ENCODE measurements at regions not wholly inside any gene's neighbourhood (a gene's known extent, or its start where the extent isn't known, plus 50 kb on each side); places are given as distances from the start of the nearest gene placed in this dataset.

DNA sequence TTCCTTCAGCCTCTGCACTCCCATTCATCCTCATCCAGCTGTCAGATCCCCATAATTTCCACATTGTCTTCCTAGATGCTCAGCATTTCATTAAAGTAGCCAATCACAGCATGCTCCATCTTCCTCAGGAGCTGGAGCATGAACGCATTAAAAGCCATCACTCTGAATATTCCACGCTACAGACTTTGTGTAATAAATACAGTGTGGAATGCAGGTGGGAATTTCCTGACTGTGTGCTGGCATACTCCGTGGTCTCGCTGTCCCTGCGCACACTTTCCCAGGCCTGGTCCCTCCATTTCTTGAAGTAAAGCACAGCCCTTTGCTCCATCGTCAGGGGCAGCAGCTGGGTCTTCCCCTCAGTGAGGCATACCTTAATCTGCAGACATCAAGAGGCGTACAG lies 123.7 kb upstream of the NCK2 start:
- no peak for DNase-seq (ENCODE audit: low read depth)

DNA sequence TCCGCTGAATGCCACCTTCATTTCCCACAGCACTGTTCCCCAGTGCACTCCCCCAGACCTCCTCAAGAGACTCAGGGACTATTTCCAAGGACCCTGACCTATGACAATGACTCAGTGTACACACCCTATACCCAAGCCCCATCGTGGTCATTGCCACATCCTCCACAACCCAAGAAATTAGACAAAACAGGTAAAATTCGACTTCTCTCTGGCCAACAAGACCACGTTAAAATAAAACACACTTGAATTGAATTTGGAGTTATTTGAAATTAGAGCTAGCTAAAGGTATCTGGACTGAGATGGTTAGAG lies 126.4 kb upstream of the NCK2 start:
- DNase-seq (ENCODE audit: low read depth), result no peak

DNA sequence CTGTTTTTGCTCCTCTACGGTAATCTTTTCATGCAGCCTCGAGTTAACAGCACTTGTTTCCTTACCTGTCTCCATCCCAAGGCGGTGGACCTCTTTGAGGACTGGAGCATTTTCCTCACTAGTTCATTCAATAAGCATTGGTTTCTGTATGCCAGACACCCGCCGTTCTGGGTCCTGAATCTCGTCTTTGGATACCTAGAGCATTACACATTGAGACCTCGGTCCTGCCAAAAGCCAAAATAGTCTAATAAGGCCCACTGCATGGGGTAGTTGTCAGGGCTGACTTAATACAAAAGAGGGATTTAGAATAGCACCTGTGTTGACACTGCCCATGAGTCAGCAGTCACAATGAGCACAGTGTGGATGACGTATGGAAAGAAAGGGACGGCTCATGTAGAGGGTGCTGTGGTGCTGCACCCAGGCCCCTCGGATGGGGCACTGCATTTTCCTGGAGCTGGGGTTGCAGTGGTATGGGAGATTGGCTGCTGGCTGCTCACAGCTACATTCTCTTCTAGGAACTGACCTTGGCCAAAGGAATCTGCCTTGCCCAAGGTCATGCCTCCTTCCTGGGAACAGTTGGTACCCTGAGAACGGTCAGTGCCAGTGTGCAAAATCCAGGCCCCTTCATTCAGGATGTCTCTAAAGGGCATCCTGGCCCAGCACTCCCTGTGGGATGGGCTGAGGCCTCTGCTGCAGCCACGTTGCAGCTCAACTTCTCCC lies 126.9 kb upstream of the NCK2 start:
- DNase-seq (ENCODE audit: low read depth), result no peak

DNA sequence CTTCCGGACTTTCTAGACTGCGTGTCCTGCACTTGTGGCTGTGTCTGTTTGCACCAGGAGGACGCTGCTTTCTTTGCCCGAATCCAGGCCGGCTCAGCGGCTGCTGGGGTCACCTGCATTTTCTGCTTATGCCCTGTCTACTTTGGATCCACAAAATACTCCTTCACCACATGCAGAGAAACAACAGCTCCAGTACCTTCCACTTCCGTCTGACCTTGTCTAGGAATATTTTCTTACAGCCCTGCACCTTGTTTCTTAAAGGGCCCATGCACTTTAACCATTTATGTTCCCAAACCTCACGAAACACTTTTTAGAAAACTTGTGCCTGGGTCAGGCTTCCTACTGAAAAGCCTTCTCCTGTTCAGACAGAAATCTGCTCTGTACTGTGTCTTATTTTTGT lies 129.4 kb upstream of the NCK2 start:
- DNase-seq (ENCODE audit: low read depth), result no peak

DNA sequence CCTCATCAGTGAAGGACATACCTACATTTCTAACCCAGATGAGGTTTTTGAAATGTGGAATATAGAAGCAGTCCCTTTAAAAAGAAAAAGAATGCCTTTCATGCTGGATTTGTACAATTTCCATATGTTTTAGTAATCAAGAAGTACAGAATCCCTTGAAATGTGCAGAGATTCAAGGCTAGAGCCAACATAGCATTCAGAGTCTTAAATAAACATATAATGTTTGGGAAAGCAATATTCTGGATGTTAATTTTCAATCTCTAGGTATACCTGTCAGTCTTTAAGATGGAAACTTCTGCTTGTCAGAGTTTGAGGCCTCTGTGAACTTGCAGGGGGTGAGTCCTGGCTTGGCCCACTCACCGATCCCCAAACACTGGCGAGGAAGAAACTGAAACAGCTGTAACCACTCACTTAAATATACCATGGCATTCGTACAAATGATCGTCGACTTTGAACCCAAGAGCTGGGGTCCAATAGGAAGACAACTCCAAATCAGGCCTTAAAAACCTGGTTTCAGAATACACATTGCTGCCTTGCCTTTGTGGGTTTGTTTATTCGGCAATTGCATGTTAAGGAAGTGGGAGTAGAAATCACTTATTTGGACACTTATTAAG lies 132.8 kb upstream of the NCK2 start:
- DNase-seq (ENCODE audit: low read depth), result no peak

DNA sequence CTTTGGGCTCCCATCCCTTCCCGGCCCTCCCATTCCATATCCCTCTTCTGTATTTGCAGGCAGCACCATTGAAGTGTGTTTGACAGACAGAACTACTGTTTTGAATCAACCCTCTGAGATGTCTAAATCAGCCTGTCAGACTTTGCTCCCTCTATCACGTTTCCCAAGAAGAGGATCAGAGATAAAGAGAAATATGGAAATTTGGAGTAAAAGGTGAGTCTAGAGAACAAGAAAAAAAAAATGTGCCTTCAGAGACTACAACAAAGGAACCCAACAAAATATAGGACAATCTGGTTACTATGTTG lies 133.4 kb upstream of the NCK2 start:
- no peak for DNase-seq (ENCODE audit: low read depth)

DNA sequence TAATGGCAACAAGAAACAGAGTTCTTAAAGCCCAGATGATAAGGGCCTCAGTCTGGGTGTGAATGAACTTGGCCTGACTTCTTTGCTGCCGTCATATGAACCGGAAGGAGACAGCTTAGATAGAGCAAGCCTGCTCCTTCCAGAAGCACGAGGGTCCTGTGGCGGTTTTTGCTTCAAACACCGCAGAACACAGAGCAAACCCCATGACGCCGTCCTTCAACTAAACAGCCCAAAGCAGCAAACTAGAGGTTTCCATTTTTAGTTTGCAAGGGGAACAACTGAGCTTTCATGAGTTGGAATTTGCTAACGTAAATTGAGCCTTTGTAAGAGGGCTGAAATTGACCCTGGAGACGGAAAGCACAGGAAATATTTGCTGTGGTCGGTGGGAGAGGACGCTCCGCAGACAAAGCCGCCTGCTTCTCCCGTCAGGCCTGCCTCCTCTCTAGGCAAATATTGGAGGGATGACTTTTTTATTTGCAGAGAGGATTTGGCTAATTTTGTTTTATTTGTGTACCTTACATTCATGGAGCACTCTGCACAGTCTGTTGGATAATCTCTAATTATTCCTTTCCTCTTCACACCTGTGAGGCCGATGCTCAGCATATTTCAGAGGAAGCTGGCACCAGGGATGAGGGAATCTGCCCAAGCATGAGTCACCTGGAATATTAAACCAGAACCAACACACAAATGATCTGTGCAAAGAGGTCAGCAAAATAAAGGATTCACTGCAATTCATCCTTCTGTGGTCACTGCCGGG lies 134.0 kb upstream of the NCK2 start:
- DNase-seq (ENCODE audit: low read depth), result no peak

DNA sequence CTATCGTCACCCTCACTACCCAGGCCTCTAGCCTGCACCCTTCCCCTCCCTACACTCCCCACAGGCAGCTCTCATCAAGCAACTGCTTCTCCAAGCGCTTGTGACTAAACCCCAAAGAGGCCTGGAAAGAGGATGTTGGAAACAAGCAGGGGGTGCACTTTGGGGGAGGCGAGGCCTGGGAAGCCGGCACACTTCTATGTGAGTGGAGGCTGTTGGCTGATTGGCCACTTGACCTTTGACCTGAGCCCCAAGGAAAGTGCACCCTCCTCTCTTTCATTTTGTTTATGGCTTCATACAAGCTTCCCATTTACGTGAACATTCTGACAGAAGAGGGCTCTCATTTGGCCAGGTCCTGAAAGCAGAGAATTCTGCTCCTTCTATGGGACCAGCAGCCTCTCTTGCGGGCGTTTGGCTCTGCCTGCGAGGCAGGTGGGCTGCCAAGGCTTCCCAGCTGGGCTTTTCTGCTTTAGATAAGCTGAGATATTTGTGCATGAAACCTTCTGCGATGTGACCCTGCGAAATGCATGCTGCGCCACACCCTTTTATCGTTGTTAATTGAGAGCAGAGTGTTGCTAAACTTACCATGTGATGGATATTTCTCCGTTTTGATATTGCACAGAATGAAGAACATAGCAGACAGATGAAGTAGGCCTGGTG lies 134.8 kb upstream of the NCK2 start:
- DNase-seq (ENCODE audit: low read depth), result no peak

DNA sequence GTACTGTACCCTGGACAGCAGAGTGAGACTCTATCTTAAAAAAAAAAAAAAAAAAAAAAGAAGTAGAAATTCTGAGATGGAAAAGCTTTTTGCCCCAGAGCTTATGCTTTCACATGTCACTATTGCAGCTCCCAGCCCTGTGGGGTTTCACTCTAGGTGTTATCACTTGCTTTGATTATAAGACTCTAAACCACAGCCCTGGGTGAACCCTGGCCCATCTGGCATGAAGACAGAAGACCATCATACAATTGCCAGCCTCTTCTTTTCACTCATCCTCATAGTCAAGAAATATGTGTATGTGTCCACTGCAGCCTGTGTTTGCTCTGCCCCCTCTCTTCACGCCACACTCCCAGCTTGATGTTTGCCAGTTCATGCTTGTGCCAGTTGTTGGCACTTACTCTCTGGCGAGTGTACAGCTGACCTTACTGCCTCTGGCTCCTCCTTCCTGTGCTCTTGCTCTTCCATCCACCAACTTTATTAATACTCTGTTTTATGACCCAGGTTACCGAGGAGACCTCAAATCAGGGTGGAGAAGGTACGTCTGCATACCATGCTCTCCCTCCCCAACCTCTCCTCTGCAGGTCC lies 136.7 kb upstream of the NCK2 start:
- no peak for DNase-seq (ENCODE audit: low read depth)

DNA sequence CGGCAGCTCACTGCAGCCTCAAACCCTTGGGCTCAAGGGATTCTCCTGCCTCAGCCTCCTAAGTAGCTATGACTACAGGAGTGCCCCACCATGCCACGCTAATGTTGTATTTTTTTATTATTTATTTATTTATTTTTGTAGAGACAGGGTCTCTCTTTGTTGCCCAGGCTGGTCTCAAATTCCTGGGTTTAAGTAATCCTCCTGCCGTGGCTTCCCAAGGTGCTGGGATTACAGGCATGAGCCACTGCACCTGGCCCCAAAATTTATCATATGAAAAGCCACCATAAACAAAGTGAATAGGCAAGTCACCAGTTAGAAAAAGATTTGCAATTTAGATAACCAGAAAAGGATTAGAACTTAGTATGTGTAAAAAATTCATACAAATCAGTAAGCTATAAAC lies 138.6 kb upstream of the NCK2 start:
- no peak for DNase-seq (ENCODE audit: low read depth)

DNA sequence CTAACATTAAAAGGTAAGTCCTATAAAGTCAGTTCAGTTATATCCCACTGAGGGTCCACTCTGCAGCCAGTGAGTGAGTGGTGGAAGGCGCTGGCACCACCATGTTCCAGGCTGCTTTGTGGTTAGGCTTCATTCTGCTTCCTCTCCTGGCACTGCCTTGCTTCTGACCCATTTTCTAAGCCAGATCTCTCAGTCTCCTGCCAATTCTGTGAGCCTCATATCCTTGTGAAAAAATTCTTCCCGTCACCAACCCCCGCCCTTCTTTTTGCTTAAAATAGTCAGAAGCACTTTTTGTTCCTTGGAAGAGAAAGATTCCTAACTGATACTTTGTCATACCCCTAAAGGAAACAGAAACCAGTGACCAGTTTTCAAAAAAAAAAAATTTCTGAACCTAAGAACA lies 139.8 kb upstream of the NCK2 start:
- no peak for DNase-seq (ENCODE audit: low read depth)

DNA sequence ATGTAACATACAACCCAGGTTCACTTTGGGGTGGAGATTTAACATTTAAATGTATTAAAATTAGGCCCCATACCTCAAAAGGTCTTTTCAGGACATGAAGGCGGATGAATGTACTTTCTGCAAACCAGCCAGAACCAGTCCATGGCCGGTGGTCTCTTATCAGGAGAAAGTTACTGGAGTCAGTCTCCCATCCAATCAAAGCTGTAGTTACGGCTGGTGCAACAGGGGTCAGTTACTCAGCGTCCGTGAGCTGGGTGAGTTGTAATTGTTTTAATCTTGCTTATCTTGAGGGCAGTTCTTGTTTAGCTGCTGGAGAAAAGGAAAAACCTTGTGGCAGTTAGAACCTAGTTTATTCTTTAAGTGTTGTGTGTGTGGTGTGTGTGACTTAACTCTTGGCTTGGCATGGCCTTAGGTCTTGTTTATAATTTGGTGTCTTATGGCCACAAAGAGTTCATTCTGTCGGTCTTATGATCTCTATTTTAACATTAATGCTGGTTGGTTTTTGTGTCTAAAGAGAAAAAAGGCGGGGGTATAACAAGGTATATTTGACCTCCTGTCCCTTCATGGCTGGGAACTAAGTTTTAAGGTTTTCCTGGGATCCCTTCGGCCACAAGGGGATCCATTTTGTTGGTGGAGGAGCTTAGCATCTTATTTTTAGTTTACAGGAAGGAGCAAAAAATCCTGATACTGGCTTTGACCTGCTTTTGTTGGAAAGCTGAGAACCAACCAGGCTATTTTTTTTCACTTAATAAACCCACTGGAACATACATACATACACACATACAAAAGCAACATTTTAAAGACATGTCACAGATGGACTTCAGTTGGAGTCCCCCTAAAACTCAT lies 143.5 kb upstream of the NCK2 start:
- DNase-seq (ENCODE audit: low read depth), result no peak

DNA sequence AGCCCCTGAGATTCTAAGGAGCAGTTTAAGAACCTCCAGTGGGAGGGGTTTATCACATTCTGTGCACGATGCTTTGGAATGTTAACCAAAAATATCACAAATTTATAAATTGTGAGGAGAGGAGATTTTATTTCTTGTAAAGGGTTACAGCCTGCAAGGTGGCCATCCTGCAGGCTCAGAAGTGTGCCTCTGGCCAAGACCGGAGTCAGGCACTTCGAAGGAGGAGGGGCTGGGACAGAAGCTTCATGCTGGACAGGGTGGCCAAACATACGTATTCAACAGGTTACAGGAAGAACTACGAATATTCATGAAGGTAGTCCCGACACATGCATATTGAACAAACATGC lies 144.1 kb upstream of the NCK2 start:
- no peak for DNase-seq (ENCODE audit: low read depth)

DNA sequence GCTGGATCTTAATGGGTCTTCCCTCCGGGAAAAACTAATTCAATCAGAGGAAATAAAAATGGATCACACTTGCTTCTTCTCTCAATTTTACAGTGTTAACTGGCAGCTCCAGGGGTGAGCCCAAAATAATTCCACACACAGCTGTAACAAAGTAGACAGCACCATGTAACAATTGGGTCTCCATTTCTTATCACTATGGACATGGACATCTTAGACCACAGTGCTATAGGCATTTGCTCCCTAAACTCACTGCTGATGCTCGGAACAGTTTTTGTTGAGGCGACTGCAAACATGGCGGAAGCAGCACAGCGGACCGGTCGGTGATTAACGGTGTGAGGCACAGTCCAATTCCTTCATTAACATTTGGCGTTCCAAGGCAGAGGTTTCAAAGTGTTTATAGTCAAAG lies 144.7 kb upstream of the NCK2 start:
- DNase-seq (ENCODE audit: low read depth), result no peak

DNA sequence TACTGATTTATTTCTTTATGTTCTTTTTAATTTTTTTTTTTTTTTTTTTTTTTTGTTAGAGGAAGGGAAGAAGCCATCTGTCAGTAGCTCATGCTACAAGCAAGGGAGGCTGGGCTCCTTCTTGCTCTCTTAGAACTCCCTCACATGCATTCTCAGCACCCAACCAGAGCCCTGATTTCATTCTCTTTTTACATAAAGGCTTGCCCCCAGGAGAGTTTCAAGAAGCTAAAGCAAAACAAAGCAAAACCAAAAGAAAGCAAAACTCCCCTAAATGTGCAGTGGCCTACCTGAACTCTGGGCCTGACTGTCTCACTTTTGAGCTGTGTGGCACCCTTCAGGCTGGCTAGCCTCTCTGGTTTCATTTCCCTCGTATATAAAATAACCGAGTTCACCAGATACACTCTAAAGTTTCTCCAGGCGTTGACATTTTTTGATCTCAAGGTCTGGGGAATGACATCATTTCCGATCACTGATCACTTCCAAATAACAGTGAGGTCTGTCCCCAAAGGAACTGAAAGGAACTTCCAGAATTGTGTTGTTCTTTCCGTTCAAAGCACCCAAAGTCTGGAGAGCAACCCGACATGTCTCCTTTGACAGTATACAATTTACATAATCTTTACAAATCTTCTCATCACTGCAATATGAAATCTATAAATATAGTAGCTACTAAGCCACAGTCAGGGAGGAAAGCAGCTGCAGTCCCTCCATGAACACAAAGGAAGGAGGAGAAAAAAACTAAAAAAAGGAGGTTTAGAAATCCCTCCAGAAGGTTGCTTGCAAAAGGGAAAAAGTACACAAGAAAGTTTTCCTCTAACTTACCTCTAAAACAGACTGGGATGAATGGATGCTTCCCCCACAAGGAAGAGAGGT lies 145.6 kb upstream of the NCK2 start:
- no peak for DNase-seq (ENCODE audit: low read depth)

DNA sequence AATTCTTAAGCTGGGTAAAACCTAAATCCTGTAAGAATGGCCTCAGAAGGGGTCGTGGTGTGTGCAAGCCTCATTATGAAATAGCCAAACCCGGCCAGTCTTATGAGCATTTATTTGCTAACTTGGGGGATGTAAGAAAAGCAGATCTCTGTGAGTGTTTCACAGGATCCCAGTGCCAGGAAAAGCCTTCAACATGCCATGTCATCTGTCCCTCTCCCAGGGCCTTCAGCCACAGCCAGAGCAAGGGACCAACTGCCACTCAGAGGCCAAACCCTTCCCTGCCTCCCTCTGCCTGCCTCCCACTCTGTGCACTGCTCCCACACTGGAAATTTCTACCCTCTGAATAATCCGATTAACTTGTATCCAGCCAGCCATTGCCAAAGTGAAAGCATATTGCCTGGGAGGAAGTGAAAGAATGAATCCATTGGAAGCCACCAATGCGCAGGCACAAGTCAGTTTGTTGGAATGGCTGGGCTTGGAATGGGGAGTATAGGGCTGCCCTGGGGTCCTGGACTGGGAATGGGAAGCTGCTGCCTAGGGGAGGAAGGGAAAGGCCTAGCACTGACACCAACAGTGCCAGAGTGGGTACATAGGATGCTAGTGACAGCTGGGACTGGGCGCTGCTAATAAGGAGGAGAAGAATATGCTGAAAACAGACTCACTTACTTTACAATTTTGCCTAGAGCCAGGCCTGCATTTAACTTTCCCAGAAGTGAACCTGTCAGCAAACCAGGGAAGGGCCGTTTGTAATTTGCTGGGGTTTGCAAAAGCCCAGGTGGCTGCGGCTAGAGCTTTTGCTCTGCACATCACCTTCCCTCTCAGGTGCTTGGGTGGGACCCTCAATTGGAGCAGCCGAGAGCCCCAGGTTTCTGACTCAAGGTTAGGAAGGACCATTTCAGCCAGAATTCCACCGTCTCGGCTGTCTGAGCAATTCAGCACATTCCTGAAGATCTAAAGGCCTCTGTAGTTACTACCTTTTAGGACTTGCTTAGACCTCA lies 146.6 kb upstream of the NCK2 start:
- DNase-seq (ENCODE audit: low read depth), result no peak

DNA sequence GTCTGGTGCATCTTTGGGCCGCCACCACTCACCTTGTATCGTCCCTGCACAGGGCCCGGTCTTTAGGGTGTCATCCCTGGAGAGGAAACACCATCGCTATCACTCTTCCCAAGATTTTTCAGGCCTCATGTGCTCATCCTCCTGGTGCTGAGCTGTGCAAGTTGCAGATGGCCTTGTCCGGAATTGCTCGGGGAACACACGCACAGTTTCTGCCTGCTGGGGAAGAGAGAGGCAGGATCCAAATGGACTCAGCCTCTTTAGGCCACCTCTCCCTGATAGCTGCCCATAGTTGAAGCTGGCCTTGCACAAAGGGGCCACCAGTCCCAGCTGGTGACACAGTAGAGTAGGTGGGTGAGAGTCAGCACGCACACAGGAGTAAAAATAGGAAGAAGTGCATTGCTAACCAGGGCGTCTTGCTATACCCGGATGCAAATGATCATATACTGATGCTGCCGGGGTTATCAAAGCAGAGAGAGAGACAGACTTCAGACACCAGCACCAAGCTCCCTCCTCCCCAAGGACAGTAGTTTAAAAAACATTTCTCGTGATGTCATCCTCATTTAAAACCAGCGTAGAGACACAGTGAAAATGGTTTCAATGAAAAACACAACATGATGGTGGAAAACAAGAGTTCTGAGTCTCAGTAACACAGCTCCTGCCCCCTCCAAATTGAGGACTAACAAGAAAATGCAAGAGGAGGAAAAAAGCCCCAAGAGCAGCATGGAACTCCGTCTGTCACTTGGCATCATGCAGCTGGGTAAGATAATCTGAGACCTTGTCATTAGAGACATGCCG lies 147.5 kb upstream of the NCK2 start:
- DNase-seq (ENCODE audit: low read depth), result no peak

DNA sequence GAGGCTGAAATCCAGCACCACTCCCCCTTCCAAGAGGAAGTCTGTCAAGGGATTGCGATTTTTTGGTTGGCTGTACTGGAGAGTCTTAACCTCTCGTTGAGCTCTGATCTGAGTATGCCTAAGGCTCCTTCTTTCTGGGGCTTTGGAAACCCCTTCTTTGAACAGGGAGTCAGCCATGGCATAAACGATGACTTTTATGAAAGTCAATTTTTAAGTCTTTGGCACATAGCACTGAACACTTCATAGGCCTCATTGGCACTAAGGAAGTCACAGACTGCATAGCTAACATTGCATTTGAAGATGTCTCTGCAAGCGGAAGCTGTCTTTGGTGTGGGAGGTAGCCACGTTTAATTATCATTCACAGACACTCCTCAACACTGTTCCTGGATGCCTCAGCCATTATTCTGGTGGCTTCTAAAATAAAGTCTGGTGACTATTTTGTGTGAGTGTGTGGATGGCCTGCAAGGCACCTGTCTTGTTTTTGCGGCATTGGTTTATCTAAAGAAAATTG lies 148.2 kb upstream of the NCK2 start:
- DNase-seq (ENCODE audit: low read depth), result no peak

DNA sequence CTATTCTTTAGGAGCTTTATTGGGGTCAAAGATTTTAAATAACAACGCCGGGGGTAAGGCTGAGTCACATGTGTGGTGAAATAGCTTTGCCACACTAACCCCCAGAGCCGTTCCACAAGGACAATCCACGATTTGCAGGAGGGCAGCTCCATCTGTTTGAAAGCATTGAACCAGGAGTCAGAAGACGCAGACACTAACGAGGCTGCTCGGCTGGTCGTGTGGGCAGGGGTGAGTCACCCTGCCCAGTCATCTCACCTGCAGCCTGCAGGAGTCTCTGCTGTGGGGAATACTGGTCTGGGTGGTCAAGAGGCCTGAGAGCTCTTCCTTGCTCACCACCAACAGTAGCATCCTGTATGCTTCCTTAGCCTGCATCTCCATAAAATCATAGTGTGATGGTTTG lies 149.2 kb upstream of the NCK2 start:
- no peak for DNase-seq (ENCODE audit: low read depth)
